ENCODE measurements at regions not wholly inside any gene's neighbourhood (a gene's known extent, or its start where the extent isn't known, plus 50 kb on each side); places are given as distances from the start of the nearest gene placed in this dataset.
"Not testable (repeated sequence)": the region's sequence is repeated elsewhere in the genome, so short reads cannot be mapped to it uniquely, and the experiment has no call there.

- no peak for DNase-seq
Measured at GRCh38 chr6:112591329-112591728, 244.2 kb downstream of the RFPL4B start.

- no peak for DNase-seq
Measured at GRCh38 chr6:112592159-112592558, 245.0 kb downstream of the RFPL4B start.

GRCh38 chr6:112594886-112595594 is 247.9 kb downstream of the RFPL4B start:
- DNase-seq, result no peak

GRCh38 chr6:112595841-112596240 is 248.7 kb downstream of the RFPL4B start:
- no peak for DNase-seq

- no peak for DNase-seq
Measured at GRCh38 chr6:112597176-112597575, 250.0 kb downstream of the RFPL4B start.

- DNase-seq, result no peak
Measured at GRCh38 chr6:112600168-112600567, 253.0 kb downstream of the RFPL4B start.

- no peak for DNase-seq
Measured at GRCh38 chr6:112603726-112604125, 256.6 kb downstream of the RFPL4B start.

- no peak for DNase-seq
Measured at GRCh38 chr6:112606656-112607435, 259.7 kb downstream of the RFPL4B start.

GRCh38 chr6:112608925-112609324 is 261.8 kb downstream of the RFPL4B start:
- DNase-seq, result not testable (repeated sequence)

- no peak for DNase-seq
Measured at GRCh38 chr6:112613410-112613809, 266.3 kb downstream of the RFPL4B start.

- no peak for DNase-seq
Measured at GRCh38 chr6:112618849-112619248, 271.7 kb downstream of the RFPL4B start.

GRCh38 chr6:112620812-112621569 is 273.9 kb downstream of the RFPL4B start:
- DNase-seq, result no peak

- no peak for DNase-seq
Measured at GRCh38 chr6:112622036-112622435, 274.9 kb downstream of the RFPL4B start.

- DNase-seq, result no peak
Measured at GRCh38 chr6:112626468-112627082, 279.4 kb downstream of the RFPL4B start.

GRCh38 chr6:112634376-112634775 is 287.2 kb downstream of the RFPL4B start:
- no peak for DNase-seq

- DNase-seq, result no peak
Measured at GRCh38 chr6:112636650-112637262, 289.6 kb downstream of the RFPL4B start.

GRCh38 chr6:112639391-112639831 is 292.3 kb downstream of the RFPL4B start:
- no peak for DNase-seq

- DNase-seq, result no peak
Measured at GRCh38 chr6:112640891-112641290, 293.8 kb downstream of the RFPL4B start.

GRCh38 chr6:112649853-112650252 is 302.7 kb downstream of the RFPL4B start:
- DNase-seq, result no peak

- no peak for DNase-seq
Measured at GRCh38 chr6:112651239-112651638, 304.1 kb downstream of the RFPL4B start.

- no peak for DNase-seq
Measured at GRCh38 chr6:112659912-112660311, 312.8 kb downstream of the RFPL4B start.

- DNase-seq, result no peak
Measured at GRCh38 chr6:112660626-112661025, 313.5 kb downstream of the RFPL4B start.

- no peak for DNase-seq
Measured at GRCh38 chr6:112663698-112664097, 316.6 kb downstream of the RFPL4B start.

Measured in inflammatory macrophage treated with lipopolysaccharide for 1 hour (primary cell).